GM18505 (cell line): ENCODE measurements at regions not wholly inside any gene's neighbourhood (a gene's known extent, or its start where the extent isn't known, plus 50 kb on each side); places are given as distances from the start of the nearest gene placed in this dataset.

Experiments
- ATAC-seq: cut with Tn5 transposase; IDR thresholded peaks from one replicate; pipeline ENCODE4 v1.9.1; 2021; ENCODE audit not compliant: unreplicated experiment
- POLR2A ChIP-seq: IDR thresholded peaks from 4 replicates; pipeline ENCODE4 v1.6.1; 2011; ENCODE audit warnings: borderline replicate concordance; ENCODE audit not compliant: insufficient read depth, insufficient read length; ENCODE audit errors: extremely low read depth

GRCh38 chr2:58976375-58977071 lies 735.4 kb upstream of the FANCL start:
- no peak for TF ChIP-seq POLR2A
- ATAC-seq = no peak

- ATAC-seq = no peak
- TF ChIP-seq POLR2A = no peak
Measured at GRCh38 chr2:58974881-58975280, 733.8 kb upstream of the FANCL start.

- TF ChIP-seq POLR2A = no peak
- ATAC-seq = no peak
Measured at GRCh38 chr2:58974426-58974825, 733.3 kb upstream of the FANCL start.

GRCh38 chr2:58973811-58974281 lies 732.7 kb upstream of the FANCL start:
- no peak for TF ChIP-seq POLR2A
- ATAC-seq = no peak

- no peak for TF ChIP-seq POLR2A
- no peak for ATAC-seq
Measured at GRCh38 chr2:58972737-58973136, 731.6 kb upstream of the FANCL start.

GRCh38 chr2:58971511-58972360 lies 730.6 kb upstream of the FANCL start:
- no peak for TF ChIP-seq POLR2A
- no peak for ATAC-seq

- no peak for ATAC-seq
Measured at GRCh38 chr2:58970365-58970764, 729.2 kb upstream of the FANCL start.

GRCh38 chr2:58968885-58969284 lies 727.8 kb upstream of the FANCL start:
- ATAC-seq = no peak
- TF ChIP-seq POLR2A = no peak

More at GRCh38 chr2:58970365-58970764, 729.2 kb upstream of the FANCL start:
- no peak for TF ChIP-seq POLR2A

GRCh38 chr2:58967736-58968135 lies 726.6 kb upstream of the FANCL start:
- TF ChIP-seq POLR2A = no peak
- no peak for ATAC-seq

- no peak for TF ChIP-seq POLR2A
- no peak for ATAC-seq
Measured at GRCh38 chr2:58965602-58966001, 724.5 kb upstream of the FANCL start.

GRCh38 chr2:58959996-58960395 lies 718.9 kb upstream of the FANCL start:
- no peak for ATAC-seq
- TF ChIP-seq POLR2A = no peak

GRCh38 chr2:58957188-58957840 lies 716.2 kb upstream of the FANCL start:
- TF ChIP-seq POLR2A = no peak
- ATAC-seq = no peak

GRCh38 chr2:58954880-58955385 lies 713.8 kb upstream of the FANCL start:
- ATAC-seq = no peak
- TF ChIP-seq POLR2A = no peak
